ENCODE measurements at regions not wholly inside any gene's neighbourhood (a gene's known extent, or its start where the extent isn't known, plus 50 kb on each side); places are given as distances from the start of the nearest gene placed in this dataset.

GRCh38 chr6:146879406-146880117 lies 280.8 kb downstream of the ADGB start:
- TF ChIP-seq ARNT (IDR thresholded peaks at IDR 0.05) (no peak), LEF1 (IDR thresholded peaks at IDR 0.05; ENCODE audit: borderline replicate concordance) (no peak), SP1 (IDR thresholded peaks at IDR 0.05) (no peak), FOXA1 (IDR thresholded peaks at IDR 0.05) (no peak), FOXM1 (IDR thresholded peaks at IDR 0.05; ENCODE audit: borderline replicate concordance) (no peak), L3MBTL2 (conservative IDR thresholded peaks at IDR 0.05) (no peak), NFRKB (IDR thresholded peaks at IDR 0.05) (no peak), SUZ12 (IDR thresholded peaks at IDR 0.05) (no peak), CTBP1 (IDR thresholded peaks at IDR 0.05; ENCODE audit: borderline replicate concordance) (no peak), FOXK2 (IDR thresholded peaks at IDR 0.05) (no peak)
- TF ChIP-seq, protein P1, sequence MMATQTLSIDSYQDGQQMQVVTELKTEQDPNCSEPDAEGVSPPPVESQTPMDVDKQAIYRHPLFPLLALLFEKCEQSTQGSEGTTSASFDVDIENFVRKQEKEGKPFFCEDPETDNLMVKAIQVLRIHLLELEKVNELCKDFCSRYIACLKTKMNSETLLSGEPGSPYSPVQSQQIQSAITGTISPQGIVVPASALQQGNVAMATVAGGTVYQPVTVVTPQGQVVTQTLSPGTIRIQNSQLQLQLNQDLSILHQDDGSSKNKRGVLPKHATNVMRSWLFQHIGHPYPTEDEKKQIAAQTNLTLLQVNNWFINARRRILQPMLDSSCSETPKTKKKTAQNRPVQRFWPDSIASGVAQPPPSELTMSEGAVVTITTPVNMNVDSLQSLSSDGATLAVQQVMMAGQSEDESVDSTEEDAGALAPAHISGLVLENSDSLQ (IDR thresholded peaks at IDR 0.05) = no peak
- ChIA-PET CTCF (no interaction called here), POLR2A (no interaction called here)
- no peak for DNase-seq (ENCODE audit: extremely low spot score)

GRCh38 chr6:146881228-146882181 lies 282.7 kb downstream of the ADGB start:
- ChIA-PET POLR2A (no interaction called here), CTCF (no interaction called here)
- no peak for DNase-seq (ENCODE audit: extremely low spot score)
- TF ChIP-seq NFRKB (IDR thresholded peaks at IDR 0.05) (no peak), ZNF384 (IDR thresholded peaks at IDR 0.05) (no peak), SP1 (IDR thresholded peaks at IDR 0.05) (no peak), CTBP1 (IDR thresholded peaks at IDR 0.05; ENCODE audit: borderline replicate concordance) (no peak), L3MBTL2 (conservative IDR thresholded peaks at IDR 0.05) (no peak), ARNT (IDR thresholded peaks at IDR 0.05) (no peak)

DNA sequence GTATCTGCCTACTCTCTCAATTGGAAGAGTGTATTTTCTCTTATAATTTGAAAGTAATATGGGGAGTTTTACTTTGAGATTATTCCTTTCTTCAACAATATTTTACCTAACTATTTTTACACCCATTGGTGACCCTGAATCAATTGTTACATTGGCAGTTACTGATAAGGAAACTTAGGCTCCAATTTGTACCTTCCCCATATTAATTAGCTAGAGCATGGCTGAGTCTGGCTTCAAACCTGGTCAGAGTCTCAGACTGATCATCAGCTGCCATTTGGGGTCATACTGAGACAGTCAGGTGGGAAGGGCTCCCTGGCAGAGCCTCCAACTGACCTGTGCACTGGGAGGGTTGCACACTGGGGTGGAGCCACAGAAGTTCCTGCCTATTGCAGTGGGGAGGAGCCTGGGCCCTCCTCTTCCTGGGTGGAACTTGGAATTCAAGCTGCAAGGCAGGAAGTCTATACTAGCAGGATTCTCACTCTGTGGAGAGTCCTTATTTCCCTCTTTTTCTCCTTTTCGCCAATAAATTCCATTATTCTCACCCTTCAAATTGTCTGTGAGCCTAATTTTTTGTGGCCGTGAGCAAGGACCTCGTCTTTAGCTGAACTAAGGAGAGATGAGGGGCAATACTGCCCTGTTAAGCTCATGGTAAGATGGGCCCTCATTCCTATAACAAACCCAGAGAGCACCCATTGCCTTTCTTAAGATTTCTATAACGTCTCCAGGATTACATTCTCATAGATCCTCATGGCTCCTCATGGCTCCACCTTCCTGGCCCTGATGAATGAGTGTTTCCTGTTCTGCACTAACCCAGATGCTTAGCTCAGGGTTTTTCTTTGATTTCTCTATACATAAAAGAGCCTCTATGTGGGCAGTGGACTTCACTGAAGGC lies 285.1 kb downstream of the ADGB start:
- no peak for DNase-seq (ENCODE audit: extremely low spot score)
- POLR2A ChIA-PET = interaction anchor here (0.6 kb wide), 1 partner anchor 11 kb away, joined by 3 read pairs; no protein-coding TSS in a partner anchor
- TF ChIP-seq SP1 (IDR thresholded peaks at IDR 0.05) = no peak
- TF ChIP-seq LEF1 (IDR thresholded peaks at IDR 0.05; ENCODE audit: borderline replicate concordance) = no peak
- TF ChIP-seq BHLHE40 (IDR thresholded peaks at IDR 0.05; ENCODE audit: borderline replicate concordance) = no peak
- TF ChIP-seq HDGF (IDR thresholded peaks at IDR 0.05; ENCODE audit: borderline replicate concordance) = no peak
- TF ChIP-seq NFRKB (IDR thresholded peaks at IDR 0.05) = no peak
- TF ChIP-seq FOXA1 (IDR thresholded peaks at IDR 0.05) = no peak
- no peak for TF ChIP-seq ZNF384 (IDR thresholded peaks at IDR 0.05)
- TF ChIP-seq TARDBP (IDR thresholded peaks at IDR 0.05) = no peak
- TF ChIP-seq FOXK2 (IDR thresholded peaks at IDR 0.05) = no peak
- TF ChIP-seq, protein P1 (IDR thresholded peaks at IDR 0.05) = no peak
- no peak for TF ChIP-seq FOXM1 (IDR thresholded peaks at IDR 0.05; ENCODE audit: borderline replicate concordance)
- TF ChIP-seq ARNT (IDR thresholded peaks at IDR 0.05) = no peak
- TF ChIP-seq ELF4 (IDR thresholded peaks at IDR 0.05) = no peak
- no peak for TF ChIP-seq L3MBTL2 (conservative IDR thresholded peaks at IDR 0.05)
- TF ChIP-seq SUZ12 (IDR thresholded peaks at IDR 0.05) = no peak
- TF ChIP-seq CTBP1 (IDR thresholded peaks at IDR 0.05; ENCODE audit: borderline replicate concordance) = no peak
- CTCF ChIA-PET = no interaction called here

GRCh38 chr6:146884728-146885127 lies 286.0 kb downstream of the ADGB start:
- DNase-seq (ENCODE audit: extremely low spot score) = no peak
- CTCF ChIA-PET = interaction anchor here (0.8 kb wide), 1 partner anchor 19 kb away, joined by 3 read pairs; no protein-coding TSS in a partner anchor
- POLR2A ChIA-PET = interaction anchor here (0.6 kb wide), 1 partner anchor 10 kb away, joined by 3 read pairs; no protein-coding TSS in a partner anchor
- no peak for TF ChIP-seq ARNT (IDR thresholded peaks at IDR 0.05)
- no peak for TF ChIP-seq ZNF384 (IDR thresholded peaks at IDR 0.05)
- TF ChIP-seq BHLHE40 (IDR thresholded peaks at IDR 0.05; ENCODE audit: borderline replicate concordance) = no peak
- no peak for TF ChIP-seq TARDBP (IDR thresholded peaks at IDR 0.05)
- no peak for TF ChIP-seq HDGF (IDR thresholded peaks at IDR 0.05; ENCODE audit: borderline replicate concordance)
- no peak for TF ChIP-seq NFRKB (IDR thresholded peaks at IDR 0.05)
- TF ChIP-seq FOXM1 (IDR thresholded peaks at IDR 0.05; ENCODE audit: borderline replicate concordance) = no peak
- TF ChIP-seq SP1 (IDR thresholded peaks at IDR 0.05) = no peak
- no peak for TF ChIP-seq SUZ12 (IDR thresholded peaks at IDR 0.05)
- TF ChIP-seq, protein P1 (IDR thresholded peaks at IDR 0.05) = no peak
- no peak for TF ChIP-seq L3MBTL2 (conservative IDR thresholded peaks at IDR 0.05)
- no peak for TF ChIP-seq CTBP1 (IDR thresholded peaks at IDR 0.05; ENCODE audit: borderline replicate concordance)
- no peak for TF ChIP-seq ELF4 (IDR thresholded peaks at IDR 0.05)
- no peak for TF ChIP-seq FOXK2 (IDR thresholded peaks at IDR 0.05)
- TF ChIP-seq LEF1 (IDR thresholded peaks at IDR 0.05; ENCODE audit: borderline replicate concordance) = no peak

All from HEK293T (cell line).